ENCODE measurements at regions not wholly inside any gene's neighbourhood (a gene's known extent, or its start where the extent isn't known, plus 50 kb on each side); places are given as distances from the start of the nearest gene placed in this dataset.

- DNase-seq: no peak
These were observed 146.5 kb downstream of the SYK start for GRCh38 chr9:90948156-90948555.

GRCh38 chr9:90950600-90950999 is 149.0 kb downstream of the SYK start:
- DNase-seq: no peak

- no peak for DNase-seq
These were observed 151.6 kb downstream of the SYK start for GRCh38 chr9:90953200-90953599.

GRCh38 chr9:90953805-90954204 is 152.2 kb downstream of the SYK start:
- DNase-seq: no peak

- DNase-seq: no peak
These were observed 154.6 kb downstream of the SYK start for GRCh38 chr9:90956026-90956810.

GRCh38 chr9:90958328-90958727 is 156.7 kb downstream of the SYK start:
- no peak for DNase-seq

- DNase-seq: no peak
These were observed 159.3 kb downstream of the SYK start for GRCh38 chr9:90960941-90961340.

- no peak for DNase-seq
These were observed 159.8 kb downstream of the SYK start for GRCh38 chr9:90961375-90961774.

GRCh38 chr9:90964101-90965020 is 162.7 kb downstream of the SYK start:
- DNase-seq: no peak

- DNase-seq: no peak
These were observed 163.8 kb downstream of the SYK start for GRCh38 chr9:90965226-90966030.

- DNase-seq: no peak
These were observed 164.3 kb downstream of the SYK start for GRCh38 chr9:90966031-90966290.

- DNase-seq: no peak
These were observed 165.0 kb downstream of the SYK start for GRCh38 chr9:90966480-90967144.

GRCh38 chr9:90967145-90967538 is 165.5 kb downstream of the SYK start:
- no peak for DNase-seq

- DNase-seq: no peak
These were observed 167.5 kb downstream of the SYK start for GRCh38 chr9:90969021-90969675.

- DNase-seq: no peak
These were observed 169.0 kb downstream of the SYK start for GRCh38 chr9:90970608-90971007.

- DNase-seq: no peak
These were observed 170.4 kb downstream of the SYK start for GRCh38 chr9:90972057-90972456.

GRCh38 chr9:90974016-90974415 is 172.4 kb downstream of the SYK start:
- DNase-seq: no peak

- DNase-seq: no peak
These were observed 173.1 kb downstream of the SYK start for GRCh38 chr9:90974643-90975245.

- DNase-seq: no peak
These were observed 174.3 kb downstream of the SYK start for GRCh38 chr9:90975781-90976538.

GRCh38 chr9:90979138-90979551 is 177.5 kb downstream of the SYK start:
- DNase-seq: no peak

GRCh38 chr9:90979639-90980038 is 178.0 kb downstream of the SYK start:
- DNase-seq: no peak
